Gastroesophageal sphincter (tissue), 3 donors: ENCODE measurements at regions not wholly inside any gene's neighbourhood (a gene's known extent, or its start where the extent isn't known, plus 50 kb on each side); places are given as distances from the start of the nearest gene placed in this dataset.

Experiments used
- CTCF ChIP-seq, 4 experiments: fragments of 200-600 bp in 2 of 4; fragments of 450-650 bp in 2 of 4; sonication (generic) in 1 of 4; IDR thresholded peaks; one replicate each; pipeline ENCODE4 v1.5.1; 2017 to 2019; ENCODE audit warnings: antibody characterized with exemption in 4 of 4, mild to moderate bottlenecking in 2 of 4, moderate library complexity in 2 of 4
- EP300 ChIP-seq: sonication (generic); formaldehyde crosslinking; IDR thresholded peaks from one replicate; pipeline ENCODE4 v1.6.1; 2017; ENCODE audit warnings: antibody characterized with exemption, mild to moderate bottlenecking
- POLR2A ChIP-seq, 2 donors: fragments of 450-650 bp; IDR thresholded peaks; one replicate each; pipeline ENCODE4 v1.6.1; 2017; ENCODE audit warnings: antibody characterized with exemption in 2 of 2, mild to moderate bottlenecking in 2 of 2, moderate library complexity in 1 of 2
- POLR2AphosphoS5 ChIP-seq: sonication (generic); formaldehyde crosslinking; IDR thresholded peaks from one replicate; pipeline ENCODE4 v1.6.1; 2017; ENCODE audit warnings: antibody characterized with exemption

GRCh38 chrX:7522860-7523259 lies 320.1 kb upstream of the VCX start:
- no peak for TF ChIP-seq CTCF (IDR thresholded peaks at IDR 0.05)
- no peak for TF ChIP-seq POLR2A (IDR thresholded peaks at IDR 0.05)
- TF ChIP-seq POLR2AphosphoS5 = no peak
- TF ChIP-seq EP300 = no peak
